ENCODE measurements at regions not wholly inside any gene's neighbourhood (a gene's known extent, or its start where the extent isn't known, plus 50 kb on each side); places are given as distances from the start of the nearest gene placed in this dataset.
"Not testable (repeated sequence)": the region's sequence is repeated elsewhere in the genome, so short reads cannot be mapped to it uniquely, and the experiment has no call there.

GRCh38 chr13:61531383-61532065 is 115.9 kb upstream of the PCDH20 start:
- POLR2A ChIA-PET, result no interaction called here
- no peaks in the 10 kb centered on the region for H3K27me3 Mint-ChIP-seq
- Histone ChIP-seq H3K9me3 (ENCODE audit: control insufficient read depth in 1 of 2, insufficient read depth in 1 of 2, low read length in 2 of 2) (peaks cover 0 to 7% of the 10 kb centered on the region in 2 experiments), H3K27me3 (ENCODE audit: control insufficient read depth in 1 of 2, insufficient read depth in 2 of 2, low read length in 2 of 2) (no peaks in the 10 kb centered on the region), H3K4me3 (ENCODE audit: low read length) (no peak overlapping the region), H3K36me3 (ENCODE audit: insufficient read depth, low read length) (no peaks in the 10 kb centered on the region), H3K4me1 (ENCODE audit: insufficient read depth, low read length) (no peaks in the 10 kb centered on the region), H3K27ac (ENCODE audit: low read depth in 1 of 2, low read length in 2 of 2) (no peak overlapping the region)
- no peaks in the 10 kb centered on the region for H3K4me1 Mint-ChIP-seq (ENCODE audit: low read depth)
- DNase-seq (no peak), ATAC-seq (ENCODE audit: poor library complexity) (no peak)
- intact Hi-C loops (cut with DNase I, micrococcal nuclease), result no loop called here
- H3K36me3 Mint-ChIP-seq (ENCODE audit: low read depth), result no peaks in the 10 kb centered on the region
- no peak overlapping the region for H3K27ac Mint-ChIP-seq
- no peak overlapping the region for H3K4me3 Mint-ChIP-seq
- no peak for TF ChIP-seq CTCF (IDR thresholded peaks at IDR 0.05)
- peaks cover 5% of the 10 kb centered on the region for H3K9me3 Mint-ChIP-seq
- CTCF ChIA-PET, result no interaction called here

- ATAC-seq (ENCODE audit: poor library complexity); H3K4me1 ChIP-seq (ENCODE audit: insufficient read depth, low read length); intact Hi-C loops (cut with DNase I, micrococcal nuclease); H3K4me3 ChIP-seq (ENCODE audit: low read length); H3K27me3 Mint-ChIP-seq; H3K36me3 ChIP-seq (ENCODE audit: insufficient read depth, low read length); CTCF ChIA-PET; H3K27ac ChIP-seq (ENCODE audit: low read depth in 1 of 2, low read length in 2 of 2); DNase-seq; H3K27me3 ChIP-seq (ENCODE audit: control insufficient read depth in 1 of 2, insufficient read depth in 2 of 2, low read length in 2 of 2); H3K27ac Mint-ChIP-seq; H3K4me3 Mint-ChIP-seq; H3K9me3 Mint-ChIP-seq; H3K4me1 Mint-ChIP-seq (ENCODE audit: low read depth); H3K9me3 ChIP-seq (ENCODE audit: control insufficient read depth in 1 of 2, insufficient read depth in 1 of 2, low read length in 2 of 2); H3K36me3 Mint-ChIP-seq (ENCODE audit: low read depth); POLR2A ChIA-PET: not testable (repeated sequence)
These were observed 103.6 kb upstream of the PCDH20 start for GRCh38 chr13:61519214-61519613.

GRCh38 chr13:61508936-61509335 is 93.3 kb upstream of the PCDH20 start:
- no peak for DNase-seq
- intact Hi-C loops (cut with DNase I, micrococcal nuclease), result no loop called here
- no peak overlapping the region for H3K4me3 Mint-ChIP-seq
- H3K4me3 ChIP-seq (ENCODE audit: low read length), result no peak overlapping the region
- no peaks in the 10 kb centered on the region for H3K9me3 ChIP-seq (ENCODE audit: control insufficient read depth in 1 of 2, insufficient read depth in 1 of 2, low read length in 2 of 2)
- H3K9me3 Mint-ChIP-seq, result peaks cover 9% of the 10 kb centered on the region
- no peak for ATAC-seq (ENCODE audit: poor library complexity)
- H3K27ac ChIP-seq (ENCODE audit: low read depth in 1 of 2, low read length in 2 of 2), result no peak overlapping the region
- no peaks in the 10 kb centered on the region for H3K27me3 Mint-ChIP-seq
- H3K4me1 Mint-ChIP-seq (ENCODE audit: low read depth), result no peaks in the 10 kb centered on the region
- ChIA-PET CTCF (no interaction called here), POLR2A (no interaction called here)
- H3K27ac Mint-ChIP-seq, result no peak overlapping the region
- no peaks in the 10 kb centered on the region for H3K36me3 ChIP-seq (ENCODE audit: insufficient read depth, low read length)
- TF ChIP-seq CTCF (IDR thresholded peaks at IDR 0.05), result no peak
- no peaks in the 10 kb centered on the region for H3K27me3 ChIP-seq (ENCODE audit: control insufficient read depth in 1 of 2, insufficient read depth in 2 of 2, low read length in 2 of 2)
- no peaks in the 10 kb centered on the region for H3K36me3 Mint-ChIP-seq (ENCODE audit: low read depth)
- no peaks in the 10 kb centered on the region for H3K4me1 ChIP-seq (ENCODE audit: insufficient read depth, low read length)

GRCh38 chr13:61500176-61500575 is 84.5 kb upstream of the PCDH20 start:
- no peaks in the 10 kb centered on the region for H3K36me3 ChIP-seq (ENCODE audit: insufficient read depth, low read length)
- no peak overlapping the region for H3K27ac Mint-ChIP-seq
- peaks cover 3% of the 10 kb centered on the region for H3K9me3 Mint-ChIP-seq
- H3K4me1 ChIP-seq (ENCODE audit: insufficient read depth, low read length), result no peaks in the 10 kb centered on the region
- intact Hi-C loops (cut with DNase I, micrococcal nuclease), result no loop called here
- H3K4me3 Mint-ChIP-seq, result no peak overlapping the region
- H3K27me3 ChIP-seq (ENCODE audit: control insufficient read depth in 1 of 2, insufficient read depth in 2 of 2, low read length in 2 of 2), result no peaks in the 10 kb centered on the region
- no peaks in the 10 kb centered on the region for H3K9me3 ChIP-seq (ENCODE audit: control insufficient read depth in 1 of 2, insufficient read depth in 1 of 2, low read length in 2 of 2)
- no peak for TF ChIP-seq CTCF (IDR thresholded peaks at IDR 0.05)
- no peak overlapping the region for H3K4me3 ChIP-seq (ENCODE audit: low read length)
- H3K27ac ChIP-seq (ENCODE audit: low read depth in 1 of 2, low read length in 2 of 2), result no peak overlapping the region
- DNase-seq, result no peak
- CTCF ChIA-PET, result no interaction called here
- POLR2A ChIA-PET, result no interaction called here
- no peaks in the 10 kb centered on the region for H3K4me1 Mint-ChIP-seq (ENCODE audit: low read depth)
- H3K27me3 Mint-ChIP-seq, result no peaks in the 10 kb centered on the region
- ATAC-seq (ENCODE audit: poor library complexity), result no peak
- no peaks in the 10 kb centered on the region for H3K36me3 Mint-ChIP-seq (ENCODE audit: low read depth)
